HCT116 (cell line): ENCODE measurements at regions not wholly inside any gene's neighbourhood (a gene's known extent, or its start where the extent isn't known, plus 50 kb on each side); places are given as distances from the start of the nearest gene placed in this dataset.

Experiments used
- ATAC-seq: fragments of 200-7000 bp; cut with Tn5 transposase; 2 replicates; pipeline ENCODE4 v1.9.1; 2020; ENCODE audit warnings: mild to moderate bottlenecking, moderate library complexity
- BruUV-seq: library from RNA; stranded (reverse); fragments of 400-500 nt; replicated peaks from 2 replicates; lab custom pipeline; 2021; lab: Mats Ljungman, UMichigan
- CTCF ChIA-PET: fragments of 300-600 bp; sonication (Branson Sonifier 250); formaldehyde crosslinking; loops from one replicate; lab custom pipeline; 2021; ENCODE audit warnings: antibody characterized with exemption; lab: Charles Lee
- POLR2A ChIA-PET: fragments of 300-600, 350-600 bp; sonication (Branson Sonifier 250); formaldehyde crosslinking; loops from one replicate; lab custom pipeline; 2021; ENCODE audit warnings: antibody characterized with exemption; lab: Charles Lee
- RAD21 ChIA-PET, 2 experiments: fragments of 300-600 bp; sonication (Branson Sonifier 250); formaldehyde crosslinking; loops; one replicate each; lab custom pipeline; 2023; ENCODE audit warnings: low total read pairs in 2 of 2; ENCODE audit not compliant: uncharacterized antibody in 2 of 2, unreplicated experiment in 2 of 2, low non-redundant PET in 1 of 2; lab: Charles Lee
- DNase-seq: peaks from one replicate; pipeline ENCODE4 v3.0.0-alpha.2; 2010; ENCODE audit warnings: low read depth, low spot score
- H2AFZ ChIP-seq: fragments of 200-600 bp; shearing (Covaris generic), sonication (generic); 2 replicates; pipeline ENCODE4 v1.6.1; 2017; ENCODE audit warnings: low read depth, mixed run types, mixed read lengths, antibody characterized with exemption, low read length; ENCODE audit not compliant: poor library complexity, severe bottlenecking
- H3K27ac ChIP-seq: 2 replicates; pipeline ENCODE4 v1.5.1; 2012; ENCODE audit warnings: low read depth, low read length
- H3K27me3 ChIP-seq: fragments of 200-600 bp; sonication (generic); 2 replicates; pipeline ENCODE4 v1.6.1; 2016; ENCODE audit warnings: mixed run types, low read length, mixed read lengths; ENCODE audit not compliant: insufficient read depth
- H3K36me3 ChIP-seq, 2 experiments: fragments of 200-500 bp in 1 of 2; fragments of 200-600 bp in 1 of 2; sonication (Bioruptor generic) in 1 of 2; sonication (generic) in 1 of 2; 2 replicates each; pipeline versions ENCODE4 v1.5.1 to v1.6.1; 2014 to 2016; ENCODE audit warnings: low read length in 2 of 2, inconsistent platforms in 1 of 2, mixed read lengths in 1 of 2, mixed run types in 1 of 2; ENCODE audit not compliant: insufficient read depth in 2 of 2, control insufficient read depth in 1 of 2
- H3K4me1 ChIP-seq, 2 experiments: fragments of 200-600 bp in 1 of 2; sonication (generic) in 1 of 2; 2 replicates each; pipeline versions ENCODE4 v1.5.1 to v1.6.1; 2012 to 2017; ENCODE audit warnings: low read length in 2 of 2, inconsistent platforms in 1 of 2, mild to moderate bottlenecking in 1 of 2, mixed read lengths in 1 of 2, mixed run types in 1 of 2, moderate library complexity in 1 of 2; ENCODE audit not compliant: insufficient read depth in 2 of 2, control insufficient read depth in 1 of 2
- H3K4me2 ChIP-seq: fragments of 200-600 bp; sonication (generic); 2 replicates; pipeline ENCODE4 v1.6.1; 2017; ENCODE audit warnings: mixed run types, low read length, mixed read lengths
- H3K4me3 ChIP-seq, 2 experiments: fragments of 200-600 bp in 1 of 2; sonication (generic) in 1 of 2; replicated peaks in 1 of 2; 2 replicates each; pipeline ENCODE4 v1.5.1; 2011 to 2016; ENCODE audit warnings: low read length in 2 of 2, control low read depth in 1 of 2, low read depth in 1 of 2, mild to moderate bottlenecking in 1 of 2, mixed read lengths in 1 of 2, mixed run types in 1 of 2
- H3K79me2 ChIP-seq: fragments of 200-600 bp; sonication (generic); 2 replicates; pipeline ENCODE4 v1.6.1; 2017; ENCODE audit warnings: mild to moderate bottlenecking, mixed run types, low read length, moderate library complexity, mixed read lengths; ENCODE audit not compliant: insufficient read depth
- H3K9ac ChIP-seq: fragments of 200-600 bp; sonication (generic); 2 replicates; pipeline ENCODE4 v1.6.1; 2016; ENCODE audit warnings: low read length, mixed read lengths
- H3K9me2 ChIP-seq: fragments of 200-600 bp; sonication (generic), shearing (Covaris generic); 2 replicates; pipeline ENCODE4 v1.6.1; 2017; ENCODE audit warnings: mixed run types, mild to moderate bottlenecking, moderate library complexity; ENCODE audit not compliant: insufficient read depth
- H3K9me3 ChIP-seq, 2 experiments: fragments of 200-500 bp in 1 of 2; fragments of 200-600 bp in 1 of 2; sonication (Bioruptor generic) in 1 of 2; sonication (generic) in 1 of 2; 2 replicates each; pipeline ENCODE4 v1.6.1; 2014 to 2017; ENCODE audit warnings: low read length in 2 of 2, mixed read lengths in 2 of 2, inconsistent platforms in 1 of 2, low read depth in 1 of 2, mild to moderate bottlenecking in 1 of 2, mixed run types in 1 of 2, moderate library complexity in 1 of 2; ENCODE audit not compliant: control insufficient read depth in 1 of 2, insufficient read depth in 1 of 2
- H4K20me1 ChIP-seq: fragments of 200-600 bp; sonication (generic), shearing (Covaris generic); 2 replicates; pipeline ENCODE4 v1.6.1; 2017; ENCODE audit warnings: mixed run types, mild to moderate bottlenecking, moderate library complexity; ENCODE audit not compliant: insufficient read depth
- CBX3 ChIP-seq: IDR thresholded peaks from 2 replicates; pipeline ENCODE4 v1.6.1; 2012; ENCODE audit warnings: low read depth
- CEBPB ChIP-seq: IDR thresholded peaks from 2 replicates; pipeline ENCODE4 v1.6.1; 2012; ENCODE audit warnings: low read depth
- EGR1 ChIP-seq: IDR thresholded peaks from 2 replicates; pipeline ENCODE4 v1.6.1; 2012; ENCODE audit warnings: low read depth
- ELF1 ChIP-seq: IDR thresholded peaks from 2 replicates; pipeline ENCODE4 v1.6.1; 2012; ENCODE audit warnings: low read depth, borderline replicate concordance
- EZH2 ChIP-seq: fragments of 200-600 bp; sonication (generic); IDR thresholded peaks from 2 replicates; pipeline ENCODE4 v1.6.1; 2017; ENCODE audit warnings: antibody characterized with exemption, mixed run types
- EZH2phosphoT487 ChIP-seq: fragments of 200-600 bp; IDR thresholded peaks from 2 replicates; pipeline ENCODE4 v1.6.1; 2018; ENCODE audit warnings: antibody characterized with exemption, borderline replicate concordance
- FOSL1 ChIP-seq: IDR thresholded peaks from 2 replicates; pipeline ENCODE4 v1.6.1; 2012; ENCODE audit warnings: low read depth
- JUND ChIP-seq: IDR thresholded peaks from 2 replicates; pipeline ENCODE4 v1.6.1; 2012
- MAX ChIP-seq: IDR thresholded peaks from 2 replicates; pipeline ENCODE4 v1.6.1; 2012
- POLR2A ChIP-seq: IDR thresholded peaks from 2 replicates; pipeline ENCODE4 v1.7.0; 2011; ENCODE audit warnings: borderline replicate concordance; ENCODE audit not compliant: insufficient read depth, insufficient read length; ENCODE audit errors: extremely low read depth
- POLR2AphosphoS5 ChIP-seq: IDR thresholded peaks from 2 replicates; pipeline ENCODE4 v1.6.1; 2011; ENCODE audit warnings: mild to moderate bottlenecking, low read depth, low read length, moderate library complexity
- REST ChIP-seq: IDR thresholded peaks from 2 replicates; pipeline ENCODE4 v1.6.1; 2012; ENCODE audit warnings: low read depth
- SP1 ChIP-seq: IDR thresholded peaks from 2 replicates; pipeline ENCODE4 v1.6.1; 2012; ENCODE audit warnings: low read depth
- SRF ChIP-seq: IDR thresholded peaks from 2 replicates; pipeline ENCODE4 v1.6.1; 2012; ENCODE audit warnings: low read depth
- TCF7L2 ChIP-seq: IDR thresholded peaks from 2 replicates; pipeline ENCODE4 v1.7.0; 2011; ENCODE audit warnings: borderline replicate concordance, inconsistent platforms; ENCODE audit not compliant: insufficient read depth, insufficient read length; ENCODE audit errors: extremely low read depth
- YY1 ChIP-seq: IDR thresholded peaks from 2 replicates; pipeline ENCODE4 v1.6.1; 2011; ENCODE audit warnings: low read length, low read depth, moderate library complexity, mild to moderate bottlenecking; ENCODE audit not compliant: insufficient replicate concordance; ENCODE audit errors: extremely low read depth
- ZFX ChIP-seq: fragments of 450-650 bp; IDR thresholded peaks from 2 replicates; pipeline ENCODE4 v1.6.1; 2017
- ZNF274 ChIP-seq: fragments of 200-500 bp; sonication (Bioruptor generic); IDR thresholded peaks from 2 replicates; pipeline ENCODE4 v1.6.1; 2014; ENCODE audit warnings: mild to moderate bottlenecking, low read depth, low read length, inconsistent platforms
- intact Hi-C: fragments of 100-400 bp; cut with micrococcal nuclease; formaldehyde crosslinking; loops from 2 replicates; pipeline ENCODE4 v1.10.0; 2022
- TF ChIP-seq, protein P1 (sequence below): IDR thresholded peaks from 2 replicates; pipeline ENCODE4 v1.6.1; 2012
- TF ChIP-seq, protein P2 (sequence below): IDR thresholded peaks from 2 replicates; pipeline ENCODE4 v1.6.1; 2011; ENCODE audit warnings: mild to moderate bottlenecking, low read length, moderate library complexity; ENCODE audit not compliant: insufficient replicate concordance; ENCODE audit errors: extremely low read depth

- intact Hi-C loops: no loop called here
- Histone ChIP-seq H3K9ac (no peak overlapping the region), H3K9me2 (0 out of 2 replicates have a peak, but pooled peaks cover 4% of the 10 kb centered on the region), H3K4me2 (no peak overlapping the region), H3K27ac (no peak overlapping the region), H3K79me2 (no peaks in the 10 kb centered on the region), H3K9me3 (no peaks in the 10 kb centered on the region), H3K36me3 (no peaks in the 10 kb centered on the region), H4K20me1 (no peaks in the 10 kb centered on the region), H3K4me1 (no peaks in the 10 kb centered on the region), H2AFZ (no peak overlapping the region), H3K27me3 (no peaks in the 10 kb centered on the region), H3K4me3 (no peak overlapping the region)
- ChIA-PET RAD21 (no interaction called here), POLR2A (no interaction called here), CTCF (no interaction called here)
- TF ChIP-seq EZH2 (no peak), EZH2phosphoT487 (no peak), ZFX (no peak), POLR2A (no peak), MAX (no peak), CBX3 (no peak), ELF1 (no peak), SP1 (no peak), CEBPB (no peak), YY1 (no peak), EGR1 (no peak), JUND (no peak), ZNF274 (no peak), SRF (no peak), POLR2AphosphoS5 (no peak), TCF7L2 (no peak), REST (no peak), FOSL1 (no peak)
- TF ChIP-seq, protein P1, sequence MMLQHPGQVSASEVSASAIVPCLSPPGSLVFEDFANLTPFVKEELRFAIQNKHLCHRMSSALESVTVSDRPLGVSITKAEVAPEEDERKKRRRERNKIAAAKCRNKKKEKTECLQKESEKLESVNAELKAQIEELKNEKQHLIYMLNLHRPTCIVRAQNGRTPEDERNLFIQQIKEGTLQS: no peak
- TF ChIP-seq, protein P2, sequence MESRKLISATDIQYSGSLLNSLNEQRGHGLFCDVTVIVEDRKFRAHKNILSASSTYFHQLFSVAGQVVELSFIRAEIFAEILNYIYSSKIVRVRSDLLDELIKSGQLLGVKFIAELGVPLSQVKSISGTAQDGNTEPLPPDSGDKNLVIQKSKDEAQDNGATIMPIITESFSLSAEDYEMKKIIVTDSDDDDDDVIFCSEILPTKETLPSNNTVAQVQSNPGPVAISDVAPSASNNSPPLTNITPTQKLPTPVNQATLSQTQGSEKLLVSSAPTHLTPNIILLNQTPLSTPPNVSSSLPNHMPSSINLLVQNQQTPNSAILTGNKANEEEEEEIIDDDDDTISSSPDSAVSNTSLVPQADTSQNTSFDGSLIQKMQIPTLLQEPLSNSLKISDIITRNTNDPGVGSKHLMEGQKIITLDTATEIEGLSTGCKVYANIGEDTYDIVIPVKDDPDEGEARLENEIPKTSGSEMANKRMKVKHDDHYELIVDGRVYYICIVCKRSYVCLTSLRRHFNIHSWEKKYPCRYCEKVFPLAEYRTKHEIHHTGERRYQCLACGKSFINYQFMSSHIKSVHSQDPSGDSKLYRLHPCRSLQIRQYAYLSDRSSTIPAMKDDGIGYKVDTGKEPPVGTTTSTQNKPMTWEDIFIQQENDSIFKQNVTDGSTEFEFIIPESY: no peak
- DNase-seq (no peak), ATAC-seq (no peak)
- BruUV-seq: no TSS peak
These were observed 294.0 kb downstream of the ADGB start for GRCh38 chr6:146892613-146893401.
